GM12878 (cell line): ENCODE measurements at regions not wholly inside any gene's neighbourhood (a gene's known extent, or its start where the extent isn't known, plus 50 kb on each side); places are given as distances from the start of the nearest gene placed in this dataset.

Experiments
- ATAC-seq: fragments of 200-7000 bp; cut with Tn5 transposase; 3 replicates; pipeline ENCODE4 v1.9.1; 2020; ENCODE audit warnings: mild to moderate bottlenecking, moderate library complexity
- BruUV-seq: library from RNA; stranded (reverse); fragments of 400-500 nt; replicated peaks from 2 replicates; lab custom pipeline; 2021; lab: Mats Ljungman, UMichigan
- CTCF ChIA-PET: fragments of 300-600 bp; sonication (Branson Sonifier 250); formaldehyde crosslinking; extraction: SDS; loops from one replicate; lab custom pipeline; 2021; ENCODE audit warnings: inconsistent platforms; lab: Yijun Ruan, JAX
- POLR2A ChIA-PET: fragments of 350-600 bp; formaldehyde crosslinking; extraction: SDS; loops from one replicate; lab custom pipeline; 2021; ENCODE audit warnings: inconsistent platforms; lab: Charles Lee
- RAD21 ChIA-PET: fragments of 300-600 bp; sonication (Branson Sonifier 250); formaldehyde crosslinking; loops from one replicate; lab custom pipeline; 2023; ENCODE audit warnings: antibody characterized with exemption; ENCODE audit not compliant: unreplicated experiment; lab: Charles Lee
- SMC1A ChIA-PET: fragments of 300-600 bp; sonication (Branson Sonifier 250); formaldehyde crosslinking; loops from one replicate; lab custom pipeline; 2023; ENCODE audit not compliant: unreplicated experiment, uncharacterized antibody; lab: Charles Lee
- DNase-seq: peaks from one replicate; pipeline ENCODE4 v3.0.0-alpha.2; 2011; ENCODE audit warnings: low read depth, low spot score
- FAIRE-seq: peaks from 3 replicates; lab custom pipeline; 2011; peaks lifted over from hg19 to GRCh38; lab: Jason Lieb, UNC
- H2AFZ ChIP-seq: 2 replicates; pipeline ENCODE4 v1.6.0; 2011; ENCODE audit warnings: low read depth, low read length, control low read depth; ENCODE audit not compliant: control insufficient read depth
- H3K27ac ChIP-seq: 2 replicates; pipeline ENCODE4 v1.5.1; 2011; ENCODE audit warnings: control low read depth; ENCODE audit not compliant: control insufficient read depth, insufficient read depth
- H3K27me3 ChIP-seq, 2 experiments: replicated peaks in 1 of 2; 2 replicates each; pipeline versions ENCODE4 v1.6.0 to v1.6.1; 2011; ENCODE audit warnings: low read length in 1 of 2; ENCODE audit not compliant: control insufficient read depth in 2 of 2, insufficient read depth in 2 of 2
- H3K36me3 ChIP-seq, 2 experiments: 2 replicates each; pipeline ENCODE4 v1.5.1; 2011; ENCODE audit warnings: low read length in 1 of 2; ENCODE audit not compliant: control insufficient read depth in 2 of 2, insufficient read depth in 2 of 2
- H3K4me1 ChIP-seq: 2 replicates; pipeline ENCODE4 v1.6.1; 2011; ENCODE audit warnings: mild to moderate bottlenecking, low read length, moderate library complexity, mixed read lengths; ENCODE audit not compliant: control insufficient read depth, insufficient read depth
- H3K4me2 ChIP-seq: 2 replicates; pipeline ENCODE4 v1.6.0; 2011; ENCODE audit warnings: control low read depth; ENCODE audit not compliant: control insufficient read depth, insufficient read depth
- H3K4me3 ChIP-seq: fragments of 200-600 bp; sonication (generic); 2 replicates; pipeline ENCODE4 v1.5.1; 2016
- H3K79me2 ChIP-seq: 2 replicates; pipeline ENCODE4 v1.6.0; 2011; ENCODE audit warnings: low read length; ENCODE audit not compliant: control insufficient read depth, insufficient read depth
- H3K9ac ChIP-seq: 2 replicates; pipeline ENCODE4 v1.8.0; 2011; ENCODE audit warnings: low read length, control low read depth, mixed read lengths; ENCODE audit not compliant: control insufficient read depth, insufficient read depth
- H3K9me3 ChIP-seq: replicated peaks from 3 replicates; pipeline ENCODE4 v1.5.1; 2011; ENCODE audit warnings: mild to moderate bottlenecking, low read length; ENCODE audit not compliant: control insufficient read depth, insufficient read depth
- H4K20me1 ChIP-seq: 2 replicates; pipeline ENCODE4 v1.6.0; 2011; ENCODE audit not compliant: control insufficient read depth, insufficient read depth
- LARP7 ChIP-seq: fragments of 450-650 bp; IDR thresholded peaks from 2 replicates; pipeline ENCODE4 v1.6.1; 2017; ENCODE audit warnings: mild to moderate bottlenecking
- MXI1 ChIP-seq: fragments of 150-350 bp; IDR thresholded peaks from 2 replicates; pipeline ENCODE4 v1.6.1; 2011; ENCODE audit warnings: low read depth, mild to moderate bottlenecking, inconsistent platforms, low read length, improper control_type of control experiment
- NFYA ChIP-seq: IDR thresholded peaks from 2 replicates; pipeline ENCODE4 v1.6.1; 2011; ENCODE audit warnings: low read depth, mild to moderate bottlenecking, low read length, improper control_type of control experiment, borderline replicate concordance
- SMARCA5 ChIP-seq: fragments of 450-650 bp; IDR thresholded peaks from 2 replicates; pipeline ENCODE4 v1.6.1; 2017; ENCODE audit warnings: mild to moderate bottlenecking
- SRF ChIP-seq, 2 experiments: IDR thresholded peaks; 2 replicates each; pipeline ENCODE4 v1.6.1; 2011; ENCODE audit warnings: low read depth in 2 of 2, low read length in 2 of 2, mild to moderate bottlenecking in 1 of 2, moderate library complexity in 1 of 2
- USF2 ChIP-seq: IDR thresholded peaks from 2 replicates; pipeline ENCODE4 v1.6.1; 2011; ENCODE audit warnings: low read depth, low read length, improper control_type of control experiment, borderline replicate concordance
- YBX1 ChIP-seq: fragments of 450-650 bp; IDR thresholded peaks from 2 replicates; pipeline ENCODE4 v1.6.1; 2016; ENCODE audit warnings: antibody characterized with exemption
- WGBS: methylation state at CpG from one replicate; pipeline ENCODE4 v1.1.6; 2016; ENCODE audit warnings: low lambda C conversion rate; ENCODE audit not compliant: insufficient replicate concordance, insufficient coverage; ENCODE audit errors: missing lambda C conversion rate; 5-methylcytosine and 5-hydroxymethylcytosine counted together
- in situ Hi-C: fragments of 300-500 bp; cut with MboI; formaldehyde crosslinking; loops from 9 replicates; pipeline ENCODE4 v1.14.3; 2018; ENCODE audit warnings: mixed read lengths
- intact Hi-C: fragments of 100-400 bp; cut with micrococcal nuclease; formaldehyde crosslinking; loops from one replicate; pipeline ENCODE4 v1.14.2; 2022; ENCODE audit not compliant: unreplicated experiment
- TF ChIP-seq, protein P1 (sequence below): fragments of 450-650 bp; IDR thresholded peaks from 2 replicates; pipeline ENCODE4 v1.6.1; 2017; ENCODE audit warnings: antibody characterized with exemption, mild to moderate bottlenecking, moderate library complexity

- no peak for FAIRE-seq
- CTCF ChIA-PET: no interaction called here
- Histone ChIP-seq H3K36me3 (no peaks in the 10 kb centered on the region), H3K27ac (no peak overlapping the region), H3K79me2 (no peaks in the 10 kb centered on the region), H4K20me1 (no peaks in the 10 kb centered on the region), H3K4me3 (no peak overlapping the region), H3K4me1 (no peaks in the 10 kb centered on the region), H2AFZ (no peak overlapping the region), H3K4me2 (no peak overlapping the region), H3K9ac (no peak overlapping the region), H3K27me3 (no peaks in the 10 kb centered on the region), H3K9me3 (no peaks in the 10 kb centered on the region)
- RAD21 ChIA-PET: no interaction called here
- no peak for ATAC-seq
- 50% methylated on average over 8 of the region's 8 CpGs for WGBS
- DNase-seq: no peak
- intact Hi-C loops: no loop called here
- in situ Hi-C loops: no loop called here
- TF ChIP-seq SMARCA5 (no peak), LARP7 (no peak), USF2 (no peak), NFYA (no peak)
- POLR2A ChIA-PET: no interaction called here
- BruUV-seq: no TSS peak
- SMC1A ChIA-PET: interaction anchor here (1.4 kb wide), 1 partner anchor 11 kb away, joined by 3 read pairs; no protein-coding TSS in a partner anchor
Measured at GRCh38 chr18:2179498-2180183, 391.7 kb downstream of the METTL4 start.

DNA sequence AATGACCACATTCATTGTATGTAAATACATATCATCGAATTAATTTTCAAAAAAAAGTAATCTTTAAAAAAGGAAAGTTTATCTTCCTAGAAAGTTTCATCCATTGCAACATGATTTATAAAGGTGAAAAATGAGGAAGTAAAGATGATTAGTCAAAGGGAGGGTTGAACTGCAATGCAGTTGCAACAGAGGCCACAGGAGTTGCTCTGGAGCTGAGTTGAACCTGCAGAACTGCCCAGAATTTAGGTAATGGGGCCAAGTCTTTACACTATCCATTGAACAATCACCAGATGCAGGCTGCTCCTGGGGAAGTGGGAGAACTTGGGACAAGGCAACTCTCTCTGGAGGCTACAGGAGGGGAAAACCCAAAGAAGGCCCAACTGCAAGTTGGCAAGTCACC is 390.7 kb downstream of the METTL4 start:
- POLR2A ChIA-PET: no interaction called here
- RAD21 ChIA-PET: no interaction called here
- H2AFZ ChIP-seq: no peak overlapping the region
- ATAC-seq (no peak; the same call in 2 of the 3 replicates), FAIRE-seq (no peak), DNase-seq (no peak)
- no peak overlapping the region for H3K9ac ChIP-seq
- no peak overlapping the region for H3K4me2 ChIP-seq
- H3K27ac ChIP-seq: no peak overlapping the region
- WGBS: 0% methylated on average over 1 of the region's 1 CpG
- in situ Hi-C loops: no loop called here
- no TSS peak for BruUV-seq
- SMC1A ChIA-PET: interaction anchor here (0.6 to 1.4 kb wide), 2 partner anchors 10 to 11 kb away, joined by 3 to 4 read pairs; no protein-coding TSS in a partner anchor
- intact Hi-C loops: no loop called here
- TF ChIP-seq MXI1: no peak
- TF ChIP-seq SRF (IDR thresholded peaks at IDR 0.05; ENCODE audit: low read depth in 2 of 2, low read length in 2 of 2): no peak
- TF ChIP-seq, protein P1, sequence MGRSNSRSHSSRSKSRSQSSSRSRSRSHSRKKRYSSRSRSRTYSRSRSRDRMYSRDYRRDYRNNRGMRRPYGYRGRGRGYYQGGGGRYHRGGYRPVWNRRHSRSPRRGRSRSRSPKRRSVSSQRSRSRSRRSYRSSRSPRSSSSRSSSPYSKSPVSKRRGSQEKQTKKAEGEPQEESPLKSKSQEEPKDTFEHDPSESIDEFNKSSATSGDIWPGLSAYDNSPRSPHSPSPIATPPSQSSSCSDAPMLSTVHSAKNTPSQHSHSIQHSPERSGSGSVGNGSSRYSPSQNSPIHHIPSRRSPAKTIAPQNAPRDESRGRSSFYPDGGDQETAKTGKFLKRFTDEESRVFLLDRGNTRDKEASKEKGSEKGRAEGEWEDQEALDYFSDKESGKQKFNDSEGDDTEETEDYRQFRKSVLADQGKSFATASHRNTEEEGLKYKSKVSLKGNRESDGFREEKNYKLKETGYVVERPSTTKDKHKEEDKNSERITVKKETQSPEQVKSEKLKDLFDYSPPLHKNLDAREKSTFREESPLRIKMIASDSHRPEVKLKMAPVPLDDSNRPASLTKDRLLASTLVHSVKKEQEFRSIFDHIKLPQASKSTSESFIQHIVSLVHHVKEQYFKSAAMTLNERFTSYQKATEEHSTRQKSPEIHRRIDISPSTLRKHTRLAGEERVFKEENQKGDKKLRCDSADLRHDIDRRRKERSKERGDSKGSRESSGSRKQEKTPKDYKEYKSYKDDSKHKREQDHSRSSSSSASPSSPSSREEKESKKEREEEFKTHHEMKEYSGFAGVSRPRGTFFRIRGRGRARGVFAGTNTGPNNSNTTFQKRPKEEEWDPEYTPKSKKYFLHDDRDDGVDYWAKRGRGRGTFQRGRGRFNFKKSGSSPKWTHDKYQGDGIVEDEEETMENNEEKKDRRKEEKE: no peak
- TF ChIP-seq YBX1: no peak
- no peaks in the 10 kb centered on the region for H3K4me1 ChIP-seq
- peaks cover 0 to under 1% of the 10 kb centered on the region in 2 experiments; a peak in 1 of 4 replicates for H3K27me3 ChIP-seq
- H3K79me2 ChIP-seq: no peaks in the 10 kb centered on the region
- no peaks in the 10 kb centered on the region for H4K20me1 ChIP-seq
- CTCF ChIA-PET: no interaction called here
- H3K4me3 ChIP-seq: no peak overlapping the region
- no peaks in the 10 kb centered on the region for H3K36me3 ChIP-seq
- H3K9me3 ChIP-seq: no peaks in the 10 kb centered on the region
